ENCODE measurements at regions not wholly inside any gene's neighbourhood (a gene's known extent, or its start where the extent isn't known, plus 50 kb on each side); places are given as distances from the start of the nearest gene placed in this dataset.

GRCh38 chr15:47266566-47266965, 450.7 kb upstream of the SEMA6D start:
- TF ChIP-seq CTCF (IDR thresholded peaks at IDR 0.05) = no peak
- TF ChIP-seq POLR2A (IDR thresholded peaks at IDR 0.05) = no peak

All from lower leg skin (tissue), 3 donors.